HG03095 (cell line): ENCODE measurements at regions not wholly inside any gene's neighbourhood (a gene's known extent, or its start where the extent isn't known, plus 50 kb on each side); places are given as distances from the start of the nearest gene placed in this dataset.

Experiments used
- ATAC-seq: cut with Tn5 transposase; IDR thresholded peaks from one replicate; pipeline ENCODE4 v1.9.1; 2021; ENCODE audit warnings: moderate library complexity; ENCODE audit not compliant: unreplicated experiment

- no peak for ATAC-seq
Measured at GRCh38 chr9:25990376-25990775, 312.1 kb upstream of the TUSC1 start.

DNA sequence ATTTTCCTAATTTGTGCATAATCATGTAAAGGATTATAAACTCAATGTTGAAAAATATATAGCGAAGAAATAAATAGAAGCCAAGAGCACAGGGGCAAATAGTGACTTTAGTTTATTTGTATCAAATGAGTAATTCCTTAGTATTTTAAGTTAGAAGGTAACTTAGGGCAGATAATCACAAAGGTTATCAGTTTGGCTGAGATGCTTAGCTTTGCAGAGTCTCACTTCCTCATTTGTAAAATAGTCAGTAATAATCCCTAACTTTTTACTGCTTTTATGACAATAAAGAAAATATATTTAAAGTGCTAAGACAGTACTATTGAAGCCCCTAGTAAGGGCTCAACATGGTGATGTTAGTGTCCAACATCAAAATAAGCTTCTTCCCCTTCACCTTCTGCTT lies 297.4 kb upstream of the TUSC1 start:
- no peak for ATAC-seq

DNA sequence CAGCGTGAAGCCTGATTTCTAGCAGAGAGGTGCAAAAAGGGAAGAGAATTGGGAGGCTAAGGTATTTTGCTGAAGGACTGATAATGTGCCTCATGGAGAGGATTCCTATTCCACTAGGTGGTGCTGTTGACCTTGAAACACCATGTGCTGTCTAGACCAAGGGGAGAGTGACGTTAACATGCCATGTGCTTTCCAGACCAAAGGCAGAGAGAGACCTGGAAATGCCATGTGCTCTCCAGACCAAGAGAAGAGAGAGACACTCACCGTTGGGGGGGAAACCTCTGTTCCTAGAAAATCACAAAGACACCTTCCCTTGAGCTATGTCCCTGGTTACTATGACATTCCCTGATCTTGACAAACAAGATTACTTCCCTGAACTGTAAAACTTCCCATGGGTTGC lies 286.0 kb upstream of the TUSC1 start:
- no peak for ATAC-seq

DNA sequence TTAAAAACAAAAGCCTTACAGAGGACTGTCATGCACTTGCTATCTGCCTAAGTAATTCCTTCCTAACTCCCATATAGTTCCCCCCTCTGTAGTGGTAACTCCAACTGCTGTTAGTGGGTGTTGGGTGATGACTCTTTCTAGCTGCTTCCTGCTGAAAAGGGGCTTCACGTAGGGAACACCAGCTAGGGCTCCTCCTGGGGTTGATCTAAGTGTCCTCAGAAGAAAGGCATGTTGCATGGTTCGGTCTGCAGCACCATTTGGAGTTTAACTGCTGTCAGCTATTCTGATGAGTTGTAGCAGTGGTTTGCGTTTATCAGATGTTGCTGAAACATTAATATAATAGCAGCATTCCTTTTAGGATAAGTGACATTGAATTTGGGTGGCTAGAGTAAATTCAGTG lies 281.9 kb upstream of the TUSC1 start:
- no peak for ATAC-seq

DNA sequence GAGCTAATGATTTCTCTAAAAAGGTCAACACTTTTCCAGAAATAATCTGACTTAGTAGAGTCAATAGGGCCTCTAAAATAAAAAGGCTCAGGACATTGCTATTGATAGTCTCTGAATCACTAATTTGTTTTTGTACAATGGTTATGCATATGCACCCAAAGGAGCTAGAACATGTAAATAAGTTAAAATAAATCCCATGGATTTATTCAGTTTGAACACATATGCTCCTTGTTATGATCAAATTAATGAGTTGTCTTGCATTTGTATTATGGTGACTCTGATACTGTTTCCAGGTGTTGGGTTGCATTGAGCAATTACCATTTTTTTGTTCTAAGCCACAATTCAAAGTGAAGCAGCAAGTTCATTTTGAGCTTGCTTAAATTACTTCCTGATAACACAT lies 276.0 kb upstream of the TUSC1 start:
- ATAC-seq, result no peak

DNA sequence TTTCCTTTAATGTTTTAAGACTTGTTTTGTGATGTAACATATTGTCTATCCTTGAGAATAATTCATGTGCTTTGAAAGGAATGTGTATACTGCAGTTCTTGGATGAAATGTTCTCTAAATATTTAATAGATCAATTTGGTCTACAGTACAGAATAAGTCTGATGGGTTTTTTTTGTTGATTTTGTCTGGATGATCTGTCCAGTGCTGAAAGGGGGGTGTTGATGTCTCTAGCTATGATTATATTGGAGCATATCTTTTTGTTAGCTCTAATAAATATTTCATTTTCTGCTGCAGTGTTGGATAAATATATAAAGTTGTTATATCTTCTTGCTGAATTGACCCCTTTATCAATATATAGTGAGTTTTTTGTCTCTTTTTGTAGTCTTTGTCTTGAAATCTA lies 269.9 kb upstream of the TUSC1 start:
- ATAC-seq, result no peak

DNA sequence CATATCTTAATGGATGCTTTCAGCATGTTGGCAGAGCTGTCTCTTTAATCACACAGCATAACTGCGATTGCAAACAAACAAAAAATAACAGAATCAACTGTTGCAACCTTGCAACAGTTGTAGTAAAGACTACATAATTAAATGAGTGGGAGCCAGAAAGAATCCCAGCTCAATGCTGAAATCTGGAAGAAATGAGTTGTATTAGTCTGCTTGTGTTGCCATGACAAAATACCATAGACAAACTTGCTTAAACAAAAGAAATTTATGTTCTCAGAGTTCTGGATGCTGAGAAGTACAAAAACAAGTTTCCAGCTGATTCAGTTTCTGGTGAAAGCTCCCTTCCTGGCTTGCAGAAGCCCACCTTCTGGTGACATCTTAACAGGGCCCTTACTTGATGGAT lies 260.9 kb upstream of the TUSC1 start:
- ATAC-seq, result no peak

GRCh38 chr9:25936031-25936430 lies 257.8 kb upstream of the TUSC1 start:
- ATAC-seq, result no peak

- ATAC-seq, result no peak
Measured at GRCh38 chr9:25935188-25935587, 256.9 kb upstream of the TUSC1 start.

DNA sequence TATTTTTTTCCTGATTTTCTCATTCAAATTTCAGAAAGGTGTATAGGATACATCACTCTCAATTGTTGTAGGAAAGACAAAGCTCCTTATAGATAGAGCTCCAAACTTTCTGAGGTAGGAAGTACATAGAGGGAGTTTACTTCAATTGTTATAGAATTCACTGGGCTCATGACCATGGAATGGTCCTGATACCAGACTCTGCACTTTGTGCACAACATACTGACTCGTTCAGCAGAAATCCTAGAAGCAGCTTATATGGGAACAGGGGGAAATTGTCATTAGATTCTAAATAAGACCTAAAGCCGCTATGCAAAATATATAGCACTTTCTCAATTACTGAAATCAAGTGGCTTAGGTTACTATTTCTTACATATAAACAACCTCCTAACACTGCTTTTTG lies 240.5 kb upstream of the TUSC1 start:
- ATAC-seq, result no peak

GRCh38 chr9:25917731-25918362 lies 239.6 kb upstream of the TUSC1 start:
- ATAC-seq, result no peak

- no peak for ATAC-seq
Measured at GRCh38 chr9:25913806-25914205, 235.6 kb upstream of the TUSC1 start.

DNA sequence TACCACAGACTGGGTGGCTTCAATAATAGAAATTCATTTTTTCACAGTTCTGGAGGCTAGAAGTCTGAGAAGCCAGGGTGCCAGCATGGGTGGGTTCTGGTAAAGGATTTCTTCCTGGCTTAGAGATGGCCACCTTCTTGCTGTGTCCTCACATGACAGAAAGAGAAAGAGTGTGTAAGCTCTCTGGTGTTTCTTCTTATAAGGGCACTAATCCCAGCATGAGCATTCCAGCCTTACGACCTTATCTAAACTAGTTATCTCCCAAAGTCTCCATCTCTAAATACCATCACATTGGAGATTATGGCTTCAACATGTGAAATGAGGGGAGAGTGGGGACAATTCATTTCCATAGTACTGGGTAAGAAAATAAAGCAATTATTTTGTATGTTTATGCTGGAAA lies 226.5 kb upstream of the TUSC1 start:
- ATAC-seq, result no peak

- no peak for ATAC-seq
Measured at GRCh38 chr9:25891527-25891926, 213.3 kb upstream of the TUSC1 start.

DNA sequence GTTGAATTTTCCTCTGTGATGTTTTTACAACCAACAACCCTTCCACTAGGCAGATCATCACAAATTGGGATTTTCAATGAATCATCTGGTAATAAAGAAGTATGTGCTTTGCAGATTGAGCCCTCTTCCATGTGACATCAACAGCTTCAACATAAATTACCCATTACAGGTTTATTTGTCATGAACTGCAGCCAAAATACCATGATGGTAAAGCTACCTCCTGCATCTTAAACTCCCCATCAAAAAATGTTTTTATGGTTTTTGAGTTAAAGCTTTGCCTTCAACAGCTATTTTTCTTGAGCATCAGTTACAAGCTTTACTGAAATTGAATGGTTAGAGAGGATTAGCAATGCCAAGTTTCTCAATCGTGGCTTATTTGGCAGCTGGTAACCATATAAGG lies 211.4 kb upstream of the TUSC1 start:
- ATAC-seq, result no peak

GRCh38 chr9:25876248-25876647 lies 198.0 kb upstream of the TUSC1 start:
- no peak for ATAC-seq

DNA sequence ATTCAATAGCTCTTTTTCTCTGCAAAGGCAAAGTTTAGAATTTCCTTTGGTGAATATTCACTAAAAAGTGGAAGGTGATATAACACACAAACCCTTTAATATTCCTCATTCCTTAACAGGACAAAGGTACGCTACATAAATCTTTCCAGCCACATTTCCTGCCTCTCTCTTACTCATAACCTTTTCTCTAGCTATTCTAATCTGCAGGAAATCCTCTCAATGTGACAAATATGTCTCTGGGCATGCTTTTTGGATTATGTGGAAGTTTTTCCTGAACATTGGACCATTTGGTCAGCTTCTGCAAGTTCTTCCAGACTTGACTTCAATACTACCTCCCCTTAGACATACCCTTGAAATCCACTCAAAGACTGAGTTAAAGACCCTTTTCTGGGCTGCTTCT lies 186.3 kb upstream of the TUSC1 start:
- ATAC-seq, result no peak

DNA sequence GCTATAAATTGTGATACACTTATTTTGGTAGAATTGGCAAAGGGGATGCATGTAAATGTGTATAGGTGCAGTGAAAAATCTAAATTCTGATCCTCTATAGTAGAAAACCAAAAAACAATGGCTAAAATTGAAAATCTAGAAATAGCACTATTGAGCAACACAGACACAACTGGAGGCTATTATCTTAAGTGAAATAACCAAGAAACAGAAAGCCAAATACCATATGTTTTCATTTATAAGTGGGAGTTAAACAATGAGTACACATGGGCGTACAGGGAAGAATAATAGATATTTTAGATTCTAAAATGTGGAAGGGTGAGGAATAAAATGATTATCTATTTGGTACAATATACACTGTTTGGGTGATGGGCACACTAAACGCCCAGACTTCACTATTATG lies 183.2 kb upstream of the TUSC1 start:
- ATAC-seq, result no peak

- ATAC-seq, result no peak
Measured at GRCh38 chr9:25857147-25857546, 178.9 kb upstream of the TUSC1 start.

DNA sequence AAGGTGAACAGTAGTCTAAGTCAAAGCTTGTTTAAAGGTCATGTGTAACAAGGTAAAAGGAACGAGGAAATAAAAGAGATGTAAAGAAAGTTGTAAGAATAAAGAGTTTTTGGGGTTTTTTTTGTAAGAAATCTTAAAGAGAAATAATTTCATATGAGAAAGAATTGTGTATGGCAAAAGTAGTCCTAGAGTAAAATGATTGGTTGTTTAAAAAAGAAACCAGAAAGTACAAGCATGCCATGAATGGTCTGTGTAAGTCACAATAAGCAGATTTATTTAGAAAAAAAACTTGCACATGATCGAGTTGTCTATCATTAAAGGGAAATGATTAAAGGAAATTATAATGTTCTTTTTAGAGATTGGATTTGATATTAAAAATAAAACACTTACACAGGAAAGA lies 172.6 kb upstream of the TUSC1 start:
- ATAC-seq, result no peak

- no peak for ATAC-seq
Measured at GRCh38 chr9:25845867-25846266, 167.6 kb upstream of the TUSC1 start.

GRCh38 chr9:25830381-25830780 lies 152.1 kb upstream of the TUSC1 start:
- no peak for ATAC-seq

DNA sequence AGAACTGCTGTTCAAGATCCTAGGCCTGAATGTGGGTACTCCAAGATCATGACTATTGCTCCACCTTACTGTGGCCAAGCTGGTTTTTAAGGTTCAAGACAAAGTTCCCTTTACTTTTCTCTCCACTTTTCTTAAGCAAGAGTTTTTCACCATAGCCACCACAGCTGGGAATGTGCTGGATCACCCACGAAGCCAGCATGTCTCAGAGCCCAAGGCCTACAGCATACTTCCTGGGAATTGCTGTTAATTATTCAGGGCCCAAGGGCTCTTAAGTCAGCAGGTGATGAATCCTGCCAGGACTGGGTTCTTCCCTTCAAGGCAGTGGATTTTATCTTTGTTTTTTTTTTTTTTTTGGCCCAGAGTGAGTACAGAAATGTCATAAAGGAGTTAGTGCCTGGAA lies 149.4 kb upstream of the TUSC1 start:
- ATAC-seq, result no peak

GRCh38 chr9:25816439-25816838 lies 138.2 kb upstream of the TUSC1 start:
- no peak for ATAC-seq
